ENCODE measurements at regions not wholly inside any gene's neighbourhood (a gene's known extent, or its start where the extent isn't known, plus 50 kb on each side); places are given as distances from the start of the nearest gene placed in this dataset.

DNA sequence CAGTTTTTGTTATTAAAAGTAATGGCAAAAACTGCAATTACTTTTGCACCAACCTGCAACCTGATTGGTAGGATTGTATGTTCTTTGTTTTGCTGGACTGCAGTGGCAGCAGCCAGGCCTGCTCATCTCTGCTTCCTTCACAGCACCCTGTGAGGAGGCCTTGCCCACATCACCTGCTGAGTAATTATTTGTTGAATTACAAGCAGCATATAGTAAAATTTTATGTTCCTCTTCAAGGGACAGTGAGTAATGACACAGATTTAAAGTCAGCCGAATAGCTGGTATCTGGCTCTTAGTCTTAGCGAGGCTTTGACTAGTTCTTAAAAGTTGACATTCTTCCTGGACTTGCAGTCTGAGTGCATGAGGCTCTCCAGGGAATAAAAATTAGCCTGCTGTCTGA lies 435.1 kb downstream of the PRDM2 start:
- TF ChIP-seq, protein P1, sequence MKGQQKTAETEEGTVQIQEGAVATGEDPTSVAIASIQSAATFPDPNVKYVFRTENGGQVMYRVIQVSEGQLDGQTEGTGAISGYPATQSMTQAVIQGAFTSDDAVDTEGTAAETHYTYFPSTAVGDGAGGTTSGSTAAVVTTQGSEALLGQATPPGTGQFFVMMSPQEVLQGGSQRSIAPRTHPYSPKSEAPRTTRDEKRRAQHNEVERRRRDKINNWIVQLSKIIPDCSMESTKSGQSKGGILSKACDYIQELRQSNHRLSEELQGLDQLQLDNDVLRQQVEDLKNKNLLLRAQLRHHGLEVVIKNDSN (IDR thresholded peaks at IDR 0.05): no peak
- TF ChIP-seq EGR1 (IDR thresholded peaks at IDR 0.05) (no peak), EP300 (IDR thresholded peaks at IDR 0.05; ENCODE audit: borderline replicate concordance) (no peak), TCF12 (IDR thresholded peaks at IDR 0.05; ENCODE audit: low read depth) (no peak), RAD21 (IDR thresholded peaks at IDR 0.05; ENCODE audit: low read depth) (no peak), TAF1 (IDR thresholded peaks at IDR 0.05; ENCODE audit: low read depth) (no peak), YY1 (IDR thresholded peaks at IDR 0.05; ENCODE audit: low read depth) (no peak), CREB1 (IDR thresholded peaks at IDR 0.05; ENCODE audit: low read depth) (no peak), FOXM1 (IDR thresholded peaks at IDR 0.05; ENCODE audit: borderline replicate concordance, low read depth) (no peak)
- TF ChIP-seq, protein P2, sequence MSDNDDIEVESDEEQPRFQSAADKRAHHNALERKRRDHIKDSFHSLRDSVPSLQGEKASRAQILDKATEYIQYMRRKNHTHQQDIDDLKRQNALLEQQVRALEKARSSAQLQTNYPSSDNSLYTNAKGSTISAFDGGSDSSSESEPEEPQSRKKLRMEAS (IDR thresholded peaks at IDR 0.05): no peak
